ENCODE measurements at regions not wholly inside any gene's neighbourhood (a gene's known extent, or its start where the extent isn't known, plus 50 kb on each side); places are given as distances from the start of the nearest gene placed in this dataset.
"Not testable (repeated sequence)": the region's sequence is repeated elsewhere in the genome, so short reads cannot be mapped to it uniquely, and the experiment has no call there.

- FAIRE-seq, result not testable (repeated sequence)
Observed at GRCh38 chr6:81096464-81096863, 656.0 kb downstream of the TENT5A start.

DNA sequence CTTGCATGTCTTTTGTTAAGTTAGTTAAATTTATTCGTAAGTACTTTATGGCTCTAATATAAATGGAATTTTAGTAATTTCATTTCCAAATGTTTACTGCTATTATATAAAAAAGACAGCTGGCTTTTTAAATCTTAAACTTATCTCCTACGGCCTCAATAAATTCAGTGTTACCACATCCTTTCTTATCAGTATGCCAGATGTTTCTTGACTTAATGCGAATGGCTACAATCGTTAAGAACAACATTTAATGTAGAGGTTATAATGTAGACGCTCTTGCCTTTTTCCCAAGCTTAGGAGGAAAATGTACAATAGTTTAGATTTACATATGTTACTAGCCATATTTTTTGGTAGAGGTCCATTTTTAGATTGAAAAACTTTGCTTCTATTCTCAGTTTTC, 659.4 kb downstream of the TENT5A start:
- peak; percentile 89 for FAIRE-seq

DNA sequence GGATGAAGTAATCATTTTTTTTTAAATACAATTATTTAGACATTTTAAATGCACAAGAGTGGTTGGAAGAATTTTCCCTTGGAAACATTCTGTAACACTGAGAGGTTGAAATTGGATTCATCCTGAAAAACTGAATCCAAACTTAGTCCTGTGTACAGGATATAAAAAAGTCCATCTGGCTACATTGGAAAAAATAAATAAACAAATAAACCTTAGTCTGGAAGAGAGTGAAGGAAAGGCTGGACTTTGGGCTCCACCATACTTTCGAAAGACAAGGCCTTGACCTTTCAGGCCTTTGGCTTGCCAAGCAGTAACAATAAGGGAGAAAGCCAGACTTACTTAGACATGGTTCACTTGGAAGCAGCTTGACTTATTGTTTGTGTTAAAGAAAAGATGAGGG, 664.3 kb downstream of the TENT5A start:
- no peak for FAIRE-seq

- FAIRE-seq, result no peak
Observed at GRCh38 chr6:81086991-81087390, 665.5 kb downstream of the TENT5A start.

GRCh38 chr6:81085431-81085790, 667.1 kb downstream of the TENT5A start:
- FAIRE-seq, result no peak

DNA sequence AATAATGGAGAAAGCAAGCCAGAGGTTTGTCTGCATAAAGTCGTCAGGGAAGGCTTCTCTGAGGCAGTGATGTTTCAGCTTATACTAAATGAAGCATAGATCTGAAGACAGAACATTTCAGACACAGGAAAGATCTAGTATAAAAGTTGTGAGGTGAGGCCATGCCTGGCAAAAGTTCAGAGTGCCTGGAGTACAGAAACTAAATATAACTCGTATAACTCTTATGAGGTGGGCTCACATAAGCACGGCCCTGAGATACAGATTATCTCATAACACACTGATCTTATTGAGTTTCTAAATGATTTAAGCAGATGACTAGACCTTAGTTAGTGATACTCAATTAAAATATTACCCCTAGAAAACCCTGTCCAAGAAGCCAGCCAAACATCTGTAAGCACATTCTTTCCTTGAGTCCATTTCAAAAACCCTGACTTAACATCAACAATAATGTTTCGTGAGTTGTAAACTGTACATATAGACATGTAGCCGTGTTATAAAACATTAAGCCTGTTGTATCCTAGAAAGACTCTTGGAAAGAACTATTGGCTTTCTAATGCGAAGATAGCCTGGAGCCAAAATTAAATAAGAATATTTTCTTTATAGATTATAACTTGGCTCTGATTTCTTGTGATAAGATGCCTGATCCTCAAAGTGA, 667.6 kb downstream of the TENT5A start:
- FAIRE-seq, result no peak

- no peak for FAIRE-seq
Observed at GRCh38 chr6:81075974-81076373, 676.5 kb downstream of the TENT5A start.

GRCh38 chr6:81073318-81073717, 679.2 kb downstream of the TENT5A start:
- no peak for FAIRE-seq

DNA sequence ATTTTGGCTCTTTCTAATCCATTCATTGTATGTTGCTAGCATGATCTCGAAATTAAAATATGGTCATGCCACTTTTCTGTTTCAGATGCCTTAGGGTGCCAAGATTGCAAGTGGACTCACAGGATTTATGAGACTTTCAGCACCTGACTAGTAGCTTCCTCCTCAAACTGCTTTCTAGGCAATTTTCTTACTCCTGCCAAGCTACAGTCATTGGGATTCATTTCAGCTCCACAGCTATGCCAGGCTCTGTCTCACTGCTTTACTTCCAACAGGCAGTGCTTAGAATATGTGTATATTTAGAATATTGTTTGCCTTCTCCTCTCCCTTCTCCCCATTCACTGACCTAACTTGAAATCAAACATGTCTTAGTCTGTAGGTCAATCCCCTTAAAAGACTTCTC, 681.4 kb downstream of the TENT5A start:
- no peak for FAIRE-seq

DNA sequence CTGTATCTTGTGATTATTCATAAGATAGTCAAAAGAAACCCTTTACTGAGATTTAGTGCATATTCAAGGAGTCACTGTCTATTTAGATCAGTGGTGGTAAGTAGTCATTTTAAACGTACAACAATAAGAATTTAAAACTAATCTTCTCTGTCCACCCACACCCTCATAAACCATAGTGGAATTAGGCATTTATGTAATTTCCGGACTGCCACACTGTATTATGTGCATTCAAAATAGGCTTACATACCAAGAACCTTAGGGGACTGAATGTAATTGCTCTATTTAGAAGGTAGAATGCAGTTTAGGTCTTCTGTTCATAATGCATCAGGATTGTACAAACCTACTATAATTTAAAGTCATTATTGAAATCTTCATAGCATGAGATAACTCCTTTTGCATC, 685.4 kb downstream of the TENT5A start:
- no peak for FAIRE-seq

GRCh38 chr6:81063891-81064290, 688.6 kb downstream of the TENT5A start:
- FAIRE-seq, result no peak

GRCh38 chr6:81054036-81054435, 698.4 kb downstream of the TENT5A start:
- no peak for FAIRE-seq

GRCh38 chr6:81051952-81052351, 700.5 kb downstream of the TENT5A start:
- FAIRE-seq, result no peak

GRCh38 chr6:81049425-81050042, 702.9 kb downstream of the TENT5A start:
- FAIRE-seq, result no peak

DNA sequence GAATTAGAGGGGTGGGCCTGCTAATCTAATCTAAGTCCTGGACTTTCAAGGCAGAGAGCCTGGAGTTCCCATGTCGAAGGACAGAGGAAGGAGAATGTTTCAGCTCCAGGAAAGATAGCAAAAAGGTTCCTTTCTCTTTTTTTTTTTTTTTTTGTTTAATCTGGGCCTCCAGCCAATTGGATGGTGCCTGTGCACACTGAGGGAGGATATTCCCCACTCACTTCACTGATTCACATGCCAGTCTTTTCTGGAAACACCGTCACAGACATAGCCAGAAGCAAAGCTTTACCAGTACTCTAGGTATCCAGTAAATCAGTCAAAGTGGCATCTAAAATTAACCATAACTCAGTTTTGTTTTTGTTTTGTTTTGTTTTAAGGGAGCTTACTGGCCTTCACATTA, 721.1 kb downstream of the TENT5A start:
- no peak for FAIRE-seq

DNA sequence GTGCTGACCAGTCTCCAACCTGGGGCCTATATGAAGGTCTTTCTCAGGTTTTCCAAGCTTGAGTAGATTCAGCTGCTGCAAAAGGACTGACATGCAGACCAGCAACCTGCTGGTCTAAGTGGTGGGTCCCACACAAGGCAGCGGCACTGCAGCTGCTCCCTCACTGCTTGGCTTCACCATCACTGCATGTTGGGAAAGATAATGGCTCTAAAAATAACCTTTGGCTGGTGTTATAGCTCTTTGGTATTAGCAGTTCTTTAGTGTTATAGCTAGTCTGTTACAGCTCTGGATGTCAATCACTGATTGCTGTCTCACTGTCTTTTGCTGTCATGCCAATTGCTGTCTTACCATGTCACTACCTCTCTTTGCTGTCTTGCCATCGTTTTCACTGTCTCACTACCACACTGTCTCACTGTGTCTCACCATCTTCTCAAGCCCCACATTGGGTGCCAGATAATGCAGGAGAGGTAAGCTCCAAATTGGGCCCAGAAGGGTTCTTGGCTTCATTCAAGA, 726.4 kb downstream of the TENT5A start:
- FAIRE-seq, result no peak

DNA sequence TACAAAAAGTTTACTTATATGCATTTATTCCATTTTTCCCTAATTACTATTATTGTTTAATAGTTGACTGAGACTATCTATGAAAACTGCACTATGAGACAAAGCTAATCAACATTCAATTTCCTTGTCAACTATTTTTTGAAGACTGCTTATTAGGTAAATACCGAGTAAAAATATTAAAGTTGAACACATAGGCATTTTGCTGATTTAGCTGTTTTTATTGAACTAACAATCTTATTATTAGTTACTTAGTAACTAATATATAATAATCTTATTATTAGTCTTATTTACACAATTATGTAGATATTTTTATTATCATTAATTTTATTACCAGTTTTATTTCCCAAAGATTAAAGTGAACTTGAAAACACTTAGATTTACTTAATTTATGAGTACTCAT, 728.8 kb downstream of the TENT5A start:
- peak; percentile 53 for FAIRE-seq

GRCh38 chr6:81023007-81023582, 729.4 kb downstream of the TENT5A start:
- no peak for FAIRE-seq

DNA sequence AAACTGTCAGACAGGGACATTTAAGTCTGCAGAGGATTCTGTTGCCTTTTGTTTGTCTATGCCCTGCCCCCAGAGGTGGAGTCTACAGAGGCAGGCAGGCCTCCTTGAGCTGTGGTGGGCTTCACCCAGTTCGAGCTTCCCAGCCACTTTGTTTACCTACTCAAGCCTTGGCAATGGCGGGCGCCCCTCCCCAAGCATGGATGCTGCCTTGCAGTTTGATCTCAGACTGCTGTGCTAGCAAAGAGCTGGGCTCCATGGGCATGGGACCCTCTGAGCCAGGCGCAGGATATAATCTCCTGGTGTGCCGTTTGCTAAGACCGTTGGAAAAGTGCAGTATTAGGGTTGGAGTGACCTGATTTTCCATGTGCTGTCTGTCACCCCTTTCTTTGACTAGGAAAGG, 734.9 kb downstream of the TENT5A start:
- FAIRE-seq, result not testable (repeated sequence)

DNA sequence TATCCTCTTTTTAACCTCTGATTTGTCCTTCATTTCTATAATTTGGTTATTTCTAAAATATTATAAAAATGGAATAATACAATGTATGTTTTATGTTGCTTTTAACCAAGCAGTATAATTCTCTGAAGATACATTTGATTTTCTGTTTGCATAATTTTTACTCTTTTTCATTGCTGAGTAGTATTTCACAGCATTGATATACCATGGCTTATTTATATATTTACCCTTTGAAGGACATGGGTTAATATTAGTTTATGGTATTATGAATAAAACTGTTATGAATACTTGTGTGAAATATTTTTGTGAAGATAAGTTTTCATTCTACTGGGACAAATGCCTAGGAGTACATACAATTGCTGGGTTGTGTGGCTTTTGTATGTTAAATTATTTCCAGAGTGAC, 748.6 kb downstream of the TENT5A start:
- no peak for FAIRE-seq

GRCh38 chr6:81003156-81003555, 749.3 kb downstream of the TENT5A start:
- no peak for FAIRE-seq

DNA sequence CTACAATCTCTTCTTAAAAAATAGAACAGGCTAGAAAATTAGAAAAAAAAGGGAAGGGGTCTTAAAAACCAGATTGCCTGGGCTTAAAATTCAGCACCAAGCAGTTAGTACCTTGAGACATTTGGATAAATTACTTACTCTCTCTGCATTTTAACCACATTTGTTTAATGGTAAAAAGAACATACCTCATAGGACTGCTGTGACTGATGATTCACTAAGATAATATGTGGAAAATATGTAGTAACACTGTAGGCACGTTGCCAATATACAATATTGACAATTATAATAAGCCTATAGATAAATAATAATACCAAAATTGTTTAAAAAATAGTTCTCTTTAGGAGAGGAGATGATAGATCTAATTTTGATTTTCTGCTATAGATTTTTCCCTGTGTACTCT, 750.4 kb downstream of the TENT5A start:
- FAIRE-seq, result no peak

DNA sequence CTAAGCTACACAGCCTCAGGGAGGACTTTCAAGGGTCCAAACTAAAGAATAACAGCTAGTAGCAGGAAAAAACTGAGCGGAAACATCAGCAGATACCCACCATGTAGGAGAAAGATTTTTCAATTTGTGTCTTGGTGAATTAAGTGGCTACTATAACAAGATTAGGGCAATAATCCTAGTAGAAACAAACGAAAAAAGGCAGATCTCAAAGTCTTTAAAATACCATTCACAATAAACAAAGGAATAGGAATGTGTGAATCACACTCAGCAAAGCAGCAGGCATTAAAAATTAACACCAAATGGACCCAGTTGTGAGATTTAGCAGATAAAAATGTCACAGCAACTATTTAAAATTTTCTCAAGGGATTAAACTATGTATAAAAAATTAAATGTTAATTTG, 761.2 kb downstream of the TENT5A start:
- FAIRE-seq, result no peak

DNA sequence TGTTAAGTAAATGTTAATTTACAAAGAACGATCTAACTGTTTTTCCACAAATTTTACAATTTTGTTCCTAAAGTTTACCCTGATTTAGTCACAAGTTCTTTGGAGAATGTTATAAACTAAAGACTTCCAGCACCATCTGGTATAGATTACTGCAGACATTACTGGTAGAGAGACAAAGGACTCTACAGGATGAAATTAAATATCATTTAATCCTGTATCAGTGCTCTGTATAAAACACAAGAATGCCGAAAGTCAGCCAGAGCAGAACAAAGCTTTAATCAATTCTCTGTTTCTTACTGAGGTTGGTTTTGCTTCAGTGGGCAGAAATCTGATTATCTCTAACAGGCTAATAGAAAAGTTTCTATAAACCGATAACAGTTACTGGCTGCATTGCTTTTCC, 763.6 kb downstream of the TENT5A start:
- no peak for FAIRE-seq
